DMS 273 treated with DMSO at 0.1 percent for 48 hours (cell line): ENCODE measurements at regions not wholly inside any gene's neighbourhood (a gene's known extent, or its start where the extent isn't known, plus 50 kb on each side); places are given as distances from the start of the nearest gene placed in this dataset.
"Not testable (repeated sequence)": the region's sequence is repeated elsewhere in the genome, so short reads cannot be mapped to it uniquely, and the experiment has no call there.

Experiments
- DNase-seq: peaks from one replicate; lab custom pipeline; 2025; lab: John Stamatoyannopoulos, UW

- DNase-seq: no peak
These were observed 511.4 kb downstream of the RNF144A start for GRCh38 chr2:7428454-7429204.

GRCh38 chr2:7429733-7430132 lies 512.5 kb downstream of the RNF144A start:
- DNase-seq: no peak

DNA sequence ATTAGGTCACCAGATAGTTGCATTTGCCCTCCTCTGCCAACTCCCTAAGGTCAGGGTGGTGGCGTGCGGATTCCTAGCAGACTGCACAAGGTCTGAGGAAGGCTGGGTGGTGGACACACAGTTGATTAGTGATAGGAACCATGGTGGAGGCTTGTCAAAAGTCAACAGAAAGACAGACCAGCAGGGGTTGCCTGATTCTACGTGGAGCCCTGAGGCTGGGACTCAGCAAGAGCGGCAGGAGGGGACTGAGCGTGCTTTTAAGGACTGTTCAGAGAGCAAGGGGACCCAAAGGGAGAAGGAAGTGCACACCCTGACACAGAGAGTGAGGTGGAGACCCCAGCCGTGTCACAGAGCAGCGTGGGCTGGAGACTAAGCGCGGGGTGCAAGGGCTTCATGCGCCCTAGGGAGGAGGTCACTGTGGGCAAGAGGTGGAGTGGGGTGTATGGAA lies 513.2 kb downstream of the RNF144A start:
- DNase-seq: no peak

DNA sequence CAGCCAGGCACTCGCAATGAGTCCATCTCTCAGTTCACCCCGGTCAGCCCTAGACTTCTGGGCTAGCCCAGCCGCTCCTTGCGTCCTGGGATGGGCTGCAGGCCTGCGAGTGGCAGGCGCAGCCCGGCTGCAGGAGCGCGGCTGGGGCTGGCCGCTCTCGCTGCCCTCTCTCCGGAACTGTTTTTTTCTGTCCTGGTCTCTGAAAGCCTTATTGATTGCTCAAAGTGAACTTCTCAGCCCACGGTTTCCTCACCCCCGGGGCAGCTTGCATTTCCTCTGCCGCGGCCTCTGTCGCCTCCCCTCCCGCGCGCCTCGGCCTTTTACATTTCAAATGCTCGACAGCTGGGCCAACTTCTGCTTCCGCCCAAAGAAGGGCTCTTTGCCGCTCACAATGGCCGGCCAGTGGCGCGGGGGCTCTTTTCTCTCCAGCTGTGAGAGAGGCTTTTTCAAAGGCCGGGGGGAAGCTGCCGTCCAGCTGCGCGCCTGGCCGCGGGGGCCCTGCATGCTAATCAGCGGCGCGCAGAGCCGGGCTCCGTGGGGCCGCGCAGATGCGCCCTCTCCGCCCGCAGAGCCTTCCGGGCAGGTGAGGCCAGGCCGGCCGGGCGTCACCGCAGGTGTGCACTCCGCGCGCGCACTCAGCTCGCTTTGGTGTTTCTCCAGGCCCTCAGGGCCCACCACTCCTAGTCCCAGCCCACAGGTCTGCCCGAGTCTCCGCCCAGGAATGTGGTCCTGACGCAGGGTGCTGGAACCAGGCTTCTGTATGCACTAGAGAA lies 513.8 kb downstream of the RNF144A start:
- no peak for DNase-seq

GRCh38 chr2:7432436-7432835 lies 515.2 kb downstream of the RNF144A start:
- DNase-seq: no peak

GRCh38 chr2:7436096-7436906 lies 519.1 kb downstream of the RNF144A start:
- no peak for DNase-seq

DNA sequence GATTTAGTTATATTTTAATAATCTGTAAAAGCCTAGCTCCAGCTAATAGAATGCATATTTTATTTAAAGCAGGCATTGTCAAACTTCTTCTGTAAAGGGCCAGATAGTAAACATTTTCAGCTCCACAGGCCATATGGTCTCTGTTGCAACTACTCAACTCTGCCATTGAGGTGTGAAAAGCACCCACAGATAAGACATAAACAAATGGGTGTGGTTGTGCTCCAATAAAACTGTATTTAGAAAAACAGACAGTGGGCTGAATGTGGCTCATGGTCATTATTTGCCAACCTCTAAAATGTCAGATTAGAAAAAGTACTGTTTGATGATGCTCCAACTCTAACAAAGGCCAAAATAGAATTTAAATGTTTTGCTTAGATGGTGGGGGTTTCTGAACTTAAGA lies 519.9 kb downstream of the RNF144A start:
- no peak for DNase-seq

DNA sequence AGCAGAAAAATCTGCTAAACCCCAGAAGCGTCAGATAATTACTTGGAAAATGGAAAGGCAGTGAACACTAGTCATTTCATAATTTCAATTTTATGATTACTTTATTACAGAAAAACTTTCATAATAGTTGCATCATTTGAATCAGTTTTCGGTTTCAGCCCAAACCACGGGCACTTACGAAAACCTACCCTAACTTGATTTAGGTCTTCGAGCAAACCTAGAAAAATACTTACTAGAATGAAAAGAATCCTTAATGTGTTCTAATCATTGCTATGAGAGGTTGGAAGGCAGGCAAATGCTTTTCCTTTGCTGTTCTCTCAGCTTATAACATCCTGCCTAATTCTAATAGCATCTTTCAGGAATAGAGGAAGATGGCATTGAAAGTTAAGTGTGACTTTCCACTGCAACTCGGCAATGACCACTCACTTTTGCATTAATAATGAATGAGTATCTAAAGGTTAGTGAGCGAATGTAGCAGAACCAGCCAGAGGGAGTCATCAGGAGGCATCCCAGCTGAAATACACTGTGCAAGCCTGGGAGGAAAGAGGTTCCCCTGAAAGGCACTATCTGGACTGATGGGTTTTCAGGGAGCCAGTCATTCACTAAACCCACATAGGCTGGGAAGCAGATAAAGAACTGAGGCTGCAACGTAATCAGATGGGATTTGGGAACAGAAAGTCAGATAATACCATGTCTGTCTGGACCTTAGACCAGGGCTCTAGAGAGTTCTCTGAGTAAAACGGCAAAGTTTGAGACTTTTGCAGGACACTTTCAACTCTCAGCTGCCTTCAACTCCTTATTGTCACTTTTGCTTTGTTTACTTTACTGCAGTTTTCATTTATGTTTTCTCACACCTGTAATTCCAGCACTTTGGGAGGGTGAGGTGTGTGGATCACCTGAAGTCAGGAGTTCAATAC lies 520.8 kb downstream of the RNF144A start:
- no peak for DNase-seq

- DNase-seq: no peak
These were observed 521.6 kb downstream of the RNF144A start for GRCh38 chr2:7438855-7439254.

DNA sequence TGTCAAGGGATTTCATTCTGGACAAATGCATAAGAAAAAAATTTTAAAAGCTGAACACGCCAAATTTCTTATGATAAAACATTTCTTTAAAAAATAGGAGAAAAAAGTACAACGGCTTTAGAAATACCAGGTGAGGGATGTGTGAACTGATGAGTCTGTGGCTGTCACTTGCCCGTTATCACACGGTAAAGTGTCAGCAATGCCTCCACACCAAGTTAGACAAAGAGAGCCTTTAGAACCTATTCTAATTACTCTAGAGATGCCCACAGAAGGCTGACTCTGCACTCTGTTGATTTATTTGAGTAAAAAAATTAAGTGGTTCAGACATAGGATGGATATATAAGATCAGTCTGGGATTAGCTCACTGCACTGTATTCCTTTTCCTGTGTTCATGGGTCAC lies 523.8 kb downstream of the RNF144A start:
- no peak for DNase-seq

DNA sequence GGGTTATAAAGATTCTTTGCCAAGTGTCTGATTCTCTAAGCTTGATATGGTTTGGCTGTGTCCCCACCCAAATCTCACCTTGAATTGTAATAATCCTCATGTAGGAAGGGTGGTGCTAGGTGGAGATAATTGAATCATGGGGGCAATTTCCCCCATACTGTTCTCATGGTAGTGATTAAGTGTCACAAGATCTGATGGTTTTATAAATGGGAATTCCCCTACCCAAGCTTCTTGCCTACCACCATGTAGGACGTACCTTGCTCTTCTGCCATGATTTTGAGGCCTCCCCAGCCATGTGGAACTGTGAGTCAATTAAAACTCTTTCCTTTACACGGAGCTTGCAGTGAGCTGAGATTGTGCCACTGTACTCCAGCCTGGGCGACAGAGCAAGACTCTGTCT lies 524.6 kb downstream of the RNF144A start:
- not testable (repeated sequence) for DNase-seq

DNA sequence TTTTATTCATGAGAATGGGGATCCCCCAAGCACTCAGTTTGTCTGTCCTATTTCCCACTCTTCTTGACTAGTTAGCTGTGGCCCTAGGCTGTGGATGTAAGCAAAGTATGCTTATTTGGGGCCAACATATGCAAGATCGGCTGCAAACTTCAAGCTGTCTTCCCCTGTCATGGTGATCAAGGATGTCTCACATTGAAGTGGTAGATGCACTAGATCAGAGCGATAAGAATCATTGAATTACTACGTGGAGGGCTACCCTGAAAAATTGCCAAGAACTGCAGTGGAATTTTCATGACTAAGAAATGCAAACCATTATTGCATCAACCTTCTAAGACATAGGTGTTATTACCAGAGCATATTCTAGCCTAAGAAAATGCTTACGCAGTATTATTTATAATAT lies 527.4 kb downstream of the RNF144A start:
- no peak for DNase-seq

DNA sequence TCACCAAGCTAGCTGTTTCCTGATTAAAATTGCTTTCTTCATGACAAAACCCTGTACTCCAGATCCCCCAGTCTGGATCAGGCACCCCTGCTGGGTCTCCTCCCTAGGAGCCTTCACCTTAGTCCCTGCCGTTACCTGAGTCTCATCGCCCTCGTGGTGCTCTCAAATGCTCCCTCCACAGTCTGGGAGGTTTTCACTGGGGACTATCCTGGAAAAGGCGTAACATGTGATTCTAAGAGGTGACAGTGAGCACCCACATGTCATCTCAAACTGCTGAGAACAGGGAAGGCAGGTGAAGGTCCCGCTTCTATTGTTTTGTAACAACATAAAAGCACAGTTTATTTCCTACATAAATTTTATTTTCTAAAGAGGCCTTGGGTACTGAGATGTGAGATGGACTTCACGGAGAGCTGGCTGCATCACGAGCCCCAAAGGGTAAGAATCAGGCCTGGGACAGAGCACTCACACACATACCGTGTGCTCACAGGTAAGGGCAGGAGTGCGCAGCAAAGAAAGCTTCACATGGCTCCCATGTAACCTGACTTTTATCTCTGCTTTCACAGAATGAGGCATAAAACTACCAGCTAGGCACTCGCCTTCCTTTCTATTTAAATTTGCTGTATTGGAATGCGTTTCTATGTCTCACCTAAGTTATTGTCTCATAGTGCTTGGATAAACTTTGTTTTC lies 531.5 kb downstream of the RNF144A start:
- no peak for DNase-seq

DNA sequence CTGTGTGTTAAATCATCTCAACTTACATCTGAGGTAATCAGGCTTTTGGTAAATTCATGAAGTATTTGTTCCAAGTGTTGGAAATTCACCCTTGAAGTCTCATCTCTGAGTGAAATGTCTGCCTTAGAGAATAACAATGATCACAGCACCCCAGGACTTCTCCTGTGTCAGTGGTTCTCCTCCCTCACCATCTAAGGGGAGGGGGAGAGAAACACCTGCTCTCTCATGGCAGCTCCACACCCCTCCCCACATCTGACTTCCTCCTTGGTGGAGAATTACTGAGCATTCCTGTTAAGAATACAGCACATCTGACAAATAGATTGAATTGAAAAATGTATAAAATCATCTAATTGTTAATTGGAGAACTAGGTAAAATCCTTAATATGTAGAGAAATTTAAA lies 532.1 kb downstream of the RNF144A start:
- DNase-seq: no peak

GRCh38 chr2:7450188-7450832 lies 533.1 kb downstream of the RNF144A start:
- DNase-seq: no peak

- DNase-seq: no peak
These were observed 533.6 kb downstream of the RNF144A start for GRCh38 chr2:7450833-7451190.

DNA sequence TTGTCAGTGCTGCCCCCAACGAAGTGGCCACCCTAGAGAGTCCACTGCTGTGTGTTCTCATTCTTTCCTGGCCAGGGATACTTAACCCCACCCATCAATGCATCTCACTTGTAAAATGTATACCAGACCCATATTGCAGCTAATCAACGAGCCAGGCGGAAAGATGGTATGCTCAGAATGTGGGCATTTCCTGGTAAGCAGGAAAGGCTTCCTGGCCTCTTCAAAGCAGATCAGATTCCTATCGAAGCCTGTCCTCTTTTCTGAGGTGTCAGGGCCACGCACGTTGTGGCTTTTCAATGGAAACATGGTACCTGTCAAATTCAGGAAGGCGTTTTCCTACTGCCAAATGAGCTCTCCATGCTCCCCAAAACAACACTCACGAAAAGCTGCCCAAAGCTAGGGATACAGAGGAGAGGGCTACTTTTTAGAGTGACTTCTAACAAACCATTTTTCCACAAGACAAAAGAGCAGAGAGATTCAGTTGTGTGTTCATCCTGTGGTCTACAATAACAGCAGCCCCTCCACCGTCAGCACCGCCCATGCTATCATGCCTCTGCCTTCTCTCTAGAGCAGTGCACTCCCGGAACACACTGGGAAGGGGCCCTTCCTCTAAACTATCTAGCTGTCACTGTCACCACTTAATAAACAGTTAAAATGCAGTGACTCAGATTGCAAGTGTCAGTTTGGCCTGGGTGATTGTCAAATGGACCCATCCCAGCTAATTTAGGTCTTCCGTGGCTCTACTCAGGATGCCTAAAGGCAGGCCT lies 535.1 kb downstream of the RNF144A start:
- DNase-seq: no peak

DNA sequence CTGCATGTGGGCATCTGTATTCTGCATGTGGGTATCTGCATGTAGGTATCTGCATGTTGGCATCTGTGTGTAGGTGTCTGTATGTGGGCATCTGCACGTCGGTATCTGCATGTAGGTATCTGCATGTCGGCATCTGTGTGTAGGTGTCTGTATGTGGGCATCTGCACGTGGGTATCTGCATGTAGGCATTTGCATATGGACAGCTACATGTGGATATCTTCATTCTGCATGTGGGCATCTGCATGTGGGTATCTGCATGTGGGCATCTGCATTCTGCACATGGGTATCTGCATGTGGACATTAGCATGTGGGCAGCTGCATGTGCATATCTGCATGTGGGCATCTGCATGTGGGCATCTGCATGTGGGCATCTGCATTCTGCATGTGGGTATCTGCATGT lies 537.4 kb downstream of the RNF144A start:
- no peak for DNase-seq

DNA sequence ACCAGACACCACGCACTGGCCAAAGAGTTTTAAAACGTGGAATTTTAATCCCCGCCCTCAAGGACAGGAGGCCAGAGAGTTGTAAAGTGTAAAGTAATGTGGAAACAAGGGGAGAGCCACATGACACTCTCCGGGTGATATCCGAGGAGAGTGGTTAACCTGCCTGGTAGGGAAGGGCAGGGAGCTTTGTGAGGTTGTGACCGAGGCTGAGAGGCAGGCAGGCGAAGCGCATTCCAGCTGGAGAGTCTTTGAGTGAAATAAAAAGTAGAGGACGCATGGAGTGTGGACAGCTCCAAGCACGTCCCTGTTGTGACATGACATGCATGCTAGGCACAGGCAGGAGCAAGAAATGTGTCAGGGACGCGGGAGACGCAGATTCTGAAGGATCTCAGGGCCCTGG lies 539.5 kb downstream of the RNF144A start:
- DNase-seq: no peak

GRCh38 chr2:7458066-7458465 lies 540.9 kb downstream of the RNF144A start:
- no peak for DNase-seq
